Upper lobe of left lung (tissue), 6 donors: ENCODE measurements at regions not wholly inside any gene's neighbourhood (a gene's known extent, or its start where the extent isn't known, plus 50 kb on each side); places are given as distances from the start of the nearest gene placed in this dataset.

Experiments
- ATAC-seq, 2 donors: fragments of 200-7000 bp; cut with Tn5 transposase; one replicate each; pipeline ENCODE4 v1.9.1; 2022; ENCODE audit warnings: mild to moderate bottlenecking in 2 of 2, moderate library complexity in 2 of 2; ENCODE audit not compliant: low FRiP score in 2 of 2
- DNase-seq, 2 donors: peaks; one replicate each; pipeline ENCODE4 v3.0.0-alpha.2; 2019 to 2020
- H3K27ac ChIP-seq, 4 donors: fragments of 200-600 bp; sonication (generic); one replicate each; pipeline ENCODE4 v1.5.1; 2016 to 2019
- H3K27me3 ChIP-seq, 4 donors: fragments of 200-600 bp; sonication (generic); one replicate each; pipeline ENCODE4 v1.5.1; 2017 to 2019
- H3K36me3 ChIP-seq, 4 donors: fragments of 200-600 bp; sonication (generic); one replicate each; pipeline ENCODE4 v1.5.1; 2016 to 2019
- H3K4me1 ChIP-seq, 4 donors: fragments of 200-600 bp; sonication (generic); one replicate each; pipeline ENCODE4 v1.5.1; 2018 to 2019
- H3K4me3 ChIP-seq, 4 donors: fragments of 200-600 bp; sonication (generic); one replicate each; pipeline ENCODE4 v1.5.1; 2017 to 2019; ENCODE audit warnings: mild to moderate bottlenecking in 2 of 4, moderate library complexity in 1 of 4
- H3K9me3 ChIP-seq, 4 donors: fragments of 200-600 bp; sonication (generic); one replicate each; pipeline ENCODE4 v1.5.1; 2018 to 2019
- EP300 ChIP-seq, 4 donors: sonication (generic); formaldehyde crosslinking; IDR thresholded peaks; one replicate each; pipeline ENCODE4 v1.5.1; 2017; ENCODE audit warnings: antibody characterized with exemption in 4 of 4, control low read depth in 2 of 4
- POLR2A ChIP-seq, 4 donors: fragments of 450-650 bp; IDR thresholded peaks; one replicate each; pipeline ENCODE4 v1.5.1; 2016 to 2017; ENCODE audit warnings: antibody characterized with exemption in 4 of 4, mild to moderate bottlenecking in 2 of 4
- POLR2AphosphoS5 ChIP-seq, 2 donors: sonication (generic); formaldehyde crosslinking; IDR thresholded peaks; one replicate each; pipeline ENCODE4 v1.5.1; 2017; ENCODE audit warnings: antibody characterized with exemption in 2 of 2
- WGBS, 2 donors: methylation state at CpG; one replicate each; pipeline ENCODE4 v1.1.5; 2017 to 2018; 5-methylcytosine and 5-hydroxymethylcytosine counted together
- TF ChIP-seq, protein P1 (sequence below), 6 experiments: fragments of 450-650 bp in 4 of 6; fragments of 200-600 bp in 2 of 6; sonication (generic) in 2 of 6; IDR thresholded peaks; one replicate each; pipeline ENCODE4 v1.5.1; 2016 to 2019; ENCODE audit warnings: antibody characterized with exemption in 6 of 6
- donor health status: DM: no; HTN: no; CAD: no; lungs with moderate emphysema.
- donor health status: DM: no; HTN: yes; CAD: no; lungs with severe emphysema.

- TF ChIP-seq, protein P1, sequence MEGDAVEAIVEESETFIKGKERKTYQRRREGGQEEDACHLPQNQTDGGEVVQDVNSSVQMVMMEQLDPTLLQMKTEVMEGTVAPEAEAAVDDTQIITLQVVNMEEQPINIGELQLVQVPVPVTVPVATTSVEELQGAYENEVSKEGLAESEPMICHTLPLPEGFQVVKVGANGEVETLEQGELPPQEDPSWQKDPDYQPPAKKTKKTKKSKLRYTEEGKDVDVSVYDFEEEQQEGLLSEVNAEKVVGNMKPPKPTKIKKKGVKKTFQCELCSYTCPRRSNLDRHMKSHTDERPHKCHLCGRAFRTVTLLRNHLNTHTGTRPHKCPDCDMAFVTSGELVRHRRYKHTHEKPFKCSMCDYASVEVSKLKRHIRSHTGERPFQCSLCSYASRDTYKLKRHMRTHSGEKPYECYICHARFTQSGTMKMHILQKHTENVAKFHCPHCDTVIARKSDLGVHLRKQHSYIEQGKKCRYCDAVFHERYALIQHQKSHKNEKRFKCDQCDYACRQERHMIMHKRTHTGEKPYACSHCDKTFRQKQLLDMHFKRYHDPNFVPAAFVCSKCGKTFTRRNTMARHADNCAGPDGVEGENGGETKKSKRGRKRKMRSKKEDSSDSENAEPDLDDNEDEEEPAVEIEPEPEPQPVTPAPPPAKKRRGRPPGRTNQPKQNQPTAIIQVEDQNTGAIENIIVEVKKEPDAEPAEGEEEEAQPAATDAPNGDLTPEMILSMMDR (IDR thresholded peaks at IDR 0.05), result no peak
- TF ChIP-seq EP300 (IDR thresholded peaks at IDR 0.05) (no peak), POLR2A (IDR thresholded peaks at IDR 0.05) (no peak), POLR2AphosphoS5 (IDR thresholded peaks at IDR 0.05) (no peak)
- Histone ChIP-seq H3K27ac (no peak overlapping the region), H3K9me3 (no peaks in the 10 kb centered on the region), H3K36me3 (no peaks in the 10 kb centered on the region), H3K4me3 (no peak overlapping the region), H3K4me1 (no peaks in the 10 kb centered on the region), H3K27me3 (no peaks in the 10 kb centered on the region)
- DNase-seq, result no peak
- ATAC-seq, result no peak
- 72 to 84% methylated on average over 2 of the region's 2 CpGs for WGBS, 2 donors
Observed at GRCh38 chr15:81432179-81432578, 58.2 kb upstream of the TMC3 start.

DNA sequence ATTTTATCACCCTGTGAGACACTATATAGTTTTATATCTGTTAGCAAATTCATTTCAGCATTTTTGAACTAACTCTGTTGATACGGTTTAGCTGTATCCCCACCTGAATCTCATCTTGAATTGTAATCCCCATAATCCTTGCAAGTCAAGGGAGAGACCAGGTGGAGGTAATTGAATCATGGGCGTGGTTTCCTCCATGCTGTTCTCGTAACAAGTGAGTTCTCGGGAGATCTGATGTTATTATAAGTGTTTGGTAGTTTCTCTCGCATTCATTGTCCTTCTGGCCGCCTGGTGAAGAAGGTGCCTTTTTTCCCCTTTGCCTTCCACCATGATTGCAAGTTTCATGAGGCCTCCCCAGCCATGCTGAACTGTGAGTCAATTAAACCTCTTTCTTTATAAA, 53.2 kb upstream of the TMC3 start:
- Histone ChIP-seq H3K4me3 (no peak overlapping the region), H3K27ac (no peak overlapping the region), H3K9me3 (no peaks in the 10 kb centered on the region), H3K36me3 (no peaks in the 10 kb centered on the region), H3K27me3 (no peaks in the 10 kb centered on the region), H3K4me1 (no peaks in the 10 kb centered on the region)
- DNase-seq, result no peak
- TF ChIP-seq POLR2AphosphoS5 (IDR thresholded peaks at IDR 0.05) (no peak), POLR2A (IDR thresholded peaks at IDR 0.05) (no peak), EP300 (IDR thresholded peaks at IDR 0.05) (no peak)
- TF ChIP-seq, protein P1 (IDR thresholded peaks at IDR 0.05), result no peak
- ATAC-seq, result no peak
- WGBS, 2 donors, result 84 to 85% methylated on average over 6 of the region's 6 CpGs

DNA sequence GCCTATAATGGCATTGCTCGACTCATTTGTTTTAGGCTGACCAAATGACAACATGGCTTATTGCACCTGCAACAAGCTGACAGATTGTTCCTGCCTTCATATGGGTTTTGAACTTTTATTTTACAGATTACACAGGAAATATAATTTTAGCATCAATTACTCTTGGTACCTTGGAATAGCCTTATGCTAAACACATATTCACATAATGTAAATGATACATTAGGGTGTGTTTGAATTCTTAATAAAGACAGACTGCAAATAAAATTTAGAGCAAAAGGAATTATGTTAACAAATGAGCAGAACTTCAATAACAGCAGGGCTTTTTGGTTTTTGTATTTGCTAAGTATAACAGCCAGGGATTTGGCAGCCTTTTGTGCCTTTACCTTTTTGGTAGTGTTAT, 51.9 kb upstream of the TMC3 start:
- DNase-seq (no peak), ATAC-seq (no peak)
- no peak overlapping the region for H3K4me3 ChIP-seq
- H3K36me3 ChIP-seq, result no peaks in the 10 kb centered on the region
- H3K27ac ChIP-seq, result no peak overlapping the region
- H3K4me1 ChIP-seq, result no peaks in the 10 kb centered on the region
- 75 to 81% methylated on average over 1 of the region's 1 CpG for WGBS, 2 donors
- TF ChIP-seq POLR2A (IDR thresholded peaks at IDR 0.05) (no peak), EP300 (IDR thresholded peaks at IDR 0.05) (no peak), POLR2AphosphoS5 (IDR thresholded peaks at IDR 0.05) (no peak)
- TF ChIP-seq, protein P1 (IDR thresholded peaks at IDR 0.05), result no peak
- no peaks in the 10 kb centered on the region for H3K9me3 ChIP-seq
- H3K27me3 ChIP-seq, result no peaks in the 10 kb centered on the region
